GM19467 (cell line): ENCODE measurements at regions not wholly inside any gene's neighbourhood (a gene's known extent, or its start where the extent isn't known, plus 50 kb on each side); places are given as distances from the start of the nearest gene placed in this dataset.
"Not testable (repeated sequence)": the region's sequence is repeated elsewhere in the genome, so short reads cannot be mapped to it uniquely, and the experiment has no call there.

ENCODE experiments used
- ATAC-seq: cut with Tn5 transposase; IDR thresholded peaks from one replicate; pipeline ENCODE4 v1.9.1; 2021; ENCODE audit warnings: mild to moderate bottlenecking, moderate library complexity; ENCODE audit not compliant: unreplicated experiment

DNA sequence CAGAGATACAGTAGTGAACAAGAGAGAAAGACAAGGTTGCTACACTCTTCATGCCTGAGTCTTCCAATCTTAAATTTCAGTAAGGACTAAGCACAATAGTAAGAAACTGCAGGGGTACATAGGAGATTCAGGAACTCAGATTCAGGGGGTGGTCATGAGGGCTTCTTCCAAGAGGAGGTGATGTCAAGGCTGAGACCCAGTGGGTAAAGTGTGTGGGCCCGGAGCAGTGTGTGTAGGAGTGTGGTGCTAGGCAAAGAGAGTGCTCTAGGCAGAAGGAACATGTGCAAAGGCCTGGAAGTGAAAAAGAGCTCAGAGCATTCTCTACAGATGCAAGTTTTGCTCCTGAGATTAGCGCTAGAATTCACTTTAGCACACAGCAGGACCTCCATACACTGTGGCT lies 102.9 kb upstream of the SPATA12 start:
- no peak for ATAC-seq

DNA sequence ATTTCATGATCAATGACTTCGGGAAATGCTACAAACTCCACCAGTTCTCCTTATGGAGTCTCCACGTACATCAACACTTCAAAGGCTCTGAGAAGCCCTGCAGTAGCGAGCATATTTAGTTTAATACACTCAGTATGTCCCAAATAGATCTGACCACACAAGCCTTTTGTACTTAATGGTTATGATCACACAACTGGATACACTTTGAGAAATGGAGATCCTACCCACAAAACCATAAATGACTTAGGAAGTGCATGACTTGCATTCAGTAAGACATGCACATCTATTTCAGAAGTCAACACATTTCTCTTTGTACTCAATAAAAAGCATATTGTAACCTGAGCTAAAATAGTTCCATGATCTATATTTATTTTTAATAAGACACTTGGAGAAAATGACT lies 103.6 kb upstream of the SPATA12 start:
- ATAC-seq, result no peak

DNA sequence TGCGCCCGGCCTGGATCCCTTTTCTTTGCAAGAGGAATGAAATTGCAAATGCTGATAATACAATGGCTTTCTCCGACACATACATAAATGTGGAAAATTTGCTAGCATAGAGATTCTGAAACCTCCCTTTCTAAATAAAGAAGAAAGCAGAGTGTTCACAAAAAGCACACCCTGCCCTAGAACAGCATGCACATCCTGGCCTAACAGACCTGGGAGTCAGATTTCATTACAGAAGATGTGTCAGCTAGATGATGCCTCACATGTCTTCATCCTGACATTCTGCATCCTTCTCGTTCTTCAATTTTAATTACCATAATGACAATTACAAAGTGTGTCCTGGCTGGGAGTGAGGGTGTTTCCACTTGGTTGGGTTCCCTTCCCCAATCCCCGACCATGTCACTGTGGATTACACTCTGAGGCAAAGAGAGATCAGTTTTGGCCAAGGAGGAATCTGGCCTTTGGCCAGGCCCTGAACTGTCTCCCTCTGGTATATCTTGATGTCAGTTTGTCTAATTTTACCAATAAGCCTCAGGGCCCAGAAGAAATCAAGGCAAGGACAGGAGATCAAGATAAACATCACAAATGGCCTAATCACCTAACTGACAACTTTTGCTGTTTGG lies 104.9 kb upstream of the SPATA12 start:
- ATAC-seq, result no peak

DNA sequence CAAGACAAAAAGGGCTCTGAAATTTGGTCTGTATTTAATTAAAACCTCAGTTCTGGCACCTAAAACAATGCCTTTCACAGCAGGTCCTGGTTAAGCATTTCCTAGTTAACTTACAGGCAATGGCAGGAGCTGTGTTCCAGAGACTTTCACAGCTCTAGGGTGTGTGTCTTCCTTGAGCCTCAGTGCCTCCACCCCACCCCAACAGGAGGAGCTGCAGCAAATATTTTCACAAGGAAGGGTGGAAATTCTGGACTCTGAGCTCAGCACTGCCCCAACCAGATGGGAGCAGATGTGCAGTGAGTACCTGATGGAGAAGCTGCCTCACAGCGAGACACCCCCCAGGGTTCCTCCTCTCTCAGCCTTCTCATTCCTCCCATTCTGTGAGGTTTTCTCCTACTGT lies 106.3 kb upstream of the SPATA12 start:
- no peak for ATAC-seq

DNA sequence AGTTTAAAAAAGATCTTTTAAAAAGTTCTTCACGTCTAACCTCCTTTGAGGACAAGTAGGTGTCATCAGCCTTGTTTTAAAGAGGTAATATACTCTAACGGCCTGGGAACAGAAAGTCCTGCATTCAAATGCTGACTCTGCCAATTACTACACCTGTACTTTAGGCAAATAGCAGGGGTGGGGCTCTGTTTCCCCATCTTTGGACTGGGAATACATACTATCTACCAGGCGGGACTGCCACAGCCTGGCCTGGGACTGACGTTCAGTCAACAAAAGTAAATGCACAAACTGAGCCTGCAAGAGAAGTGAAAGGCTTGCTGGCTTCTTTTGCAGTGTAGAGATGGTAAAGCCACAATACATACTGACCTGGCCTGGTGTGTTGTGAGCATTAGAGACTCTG lies 107.6 kb upstream of the SPATA12 start:
- no peak for ATAC-seq

DNA sequence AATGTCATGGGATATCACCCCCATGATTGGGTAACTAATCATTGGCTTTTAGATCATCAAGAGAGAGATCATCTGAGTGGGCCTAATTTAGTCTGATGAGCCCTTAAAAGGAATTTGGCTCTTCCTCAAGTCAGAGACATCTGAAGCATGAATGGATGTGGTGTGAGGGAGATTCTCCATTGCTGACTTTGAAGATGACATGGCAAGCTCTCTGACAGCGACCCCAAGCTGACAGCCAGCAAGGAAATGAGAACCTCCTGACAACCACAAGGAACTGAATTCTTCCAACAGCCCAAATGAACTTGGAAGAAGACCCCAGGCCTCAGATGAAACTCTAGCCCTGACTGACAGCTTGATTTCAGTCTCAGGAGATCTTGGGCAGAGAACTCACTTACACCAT lies 108.4 kb upstream of the SPATA12 start:
- ATAC-seq, result no peak

DNA sequence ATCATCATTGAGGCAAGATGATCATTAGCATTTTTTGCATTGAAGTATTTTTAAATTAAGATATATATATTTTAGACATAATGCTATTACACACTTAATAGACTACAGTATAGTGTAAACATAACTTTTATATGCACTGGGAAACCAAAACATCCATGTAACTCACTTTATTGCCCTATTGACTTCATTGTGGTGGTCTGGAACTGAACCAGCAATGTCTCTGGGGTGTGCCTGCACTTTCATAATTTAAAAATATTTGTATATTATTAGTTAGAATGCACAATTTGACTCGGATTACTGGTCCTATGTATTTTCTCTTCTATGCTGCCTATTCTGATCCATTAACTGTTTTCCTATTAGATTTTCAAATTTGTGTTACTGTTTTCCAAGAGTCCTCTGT lies 109.1 kb upstream of the SPATA12 start:
- no peak for ATAC-seq

DNA sequence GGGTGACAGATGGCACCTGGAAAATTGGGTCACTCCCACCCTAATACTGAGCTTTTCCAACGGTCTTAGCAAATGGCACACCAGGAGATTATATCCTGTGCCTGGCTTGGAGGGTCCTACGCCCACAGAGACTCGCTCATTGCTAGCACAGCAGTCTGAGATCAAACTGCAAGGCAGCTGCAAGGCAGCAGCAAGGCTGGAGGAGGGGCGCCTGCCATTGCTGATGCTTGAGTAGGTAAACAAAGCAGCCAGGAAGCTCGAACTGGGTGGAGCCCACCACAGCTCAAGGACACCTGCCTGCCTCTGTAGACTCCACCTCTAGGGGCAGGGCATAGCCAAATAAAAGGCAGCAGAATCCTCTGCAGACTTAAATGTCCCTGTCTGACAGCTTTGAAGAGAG lies 115.1 kb upstream of the SPATA12 start:
- not testable (repeated sequence) for ATAC-seq

DNA sequence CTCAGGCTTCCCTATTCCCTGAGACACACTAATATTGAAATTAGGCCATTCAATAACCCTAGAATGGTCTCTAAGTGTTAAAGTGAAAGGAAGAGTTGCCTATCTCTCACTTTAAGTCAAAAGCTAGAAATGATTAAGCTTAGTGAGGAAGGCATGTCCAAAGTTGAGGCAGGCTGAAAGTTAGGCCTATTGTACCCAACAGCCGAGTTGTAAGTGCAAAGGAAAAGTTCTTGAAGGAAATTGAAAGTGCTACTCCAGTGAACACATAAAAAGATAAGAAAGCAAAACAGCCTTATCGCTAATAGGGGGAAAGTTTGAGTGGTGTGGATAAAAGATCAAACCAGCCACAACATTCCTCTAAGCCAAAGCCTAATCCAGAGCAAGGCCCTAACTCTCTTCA lies 117.9 kb upstream of the SPATA12 start:
- no peak for ATAC-seq

DNA sequence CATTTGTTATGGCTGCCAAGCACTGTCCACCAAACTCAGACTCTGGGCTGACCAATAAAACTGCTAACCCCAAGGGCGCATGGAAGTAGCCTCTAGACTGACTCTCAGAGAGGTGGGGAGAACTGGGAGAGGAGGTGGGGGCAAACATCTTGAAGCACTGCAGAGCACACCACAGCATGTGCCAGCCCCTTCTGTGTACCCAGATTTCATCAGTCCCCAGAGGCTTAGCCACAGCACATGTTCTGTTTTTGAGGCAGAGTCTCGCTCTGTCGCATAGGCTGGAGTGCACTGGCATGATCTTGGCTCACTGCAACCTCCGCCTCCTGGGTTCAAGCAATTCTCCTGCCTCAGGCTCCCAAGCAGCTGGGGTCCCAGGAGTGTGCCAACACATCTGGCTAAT lies 119.5 kb upstream of the SPATA12 start:
- ATAC-seq, result no peak

DNA sequence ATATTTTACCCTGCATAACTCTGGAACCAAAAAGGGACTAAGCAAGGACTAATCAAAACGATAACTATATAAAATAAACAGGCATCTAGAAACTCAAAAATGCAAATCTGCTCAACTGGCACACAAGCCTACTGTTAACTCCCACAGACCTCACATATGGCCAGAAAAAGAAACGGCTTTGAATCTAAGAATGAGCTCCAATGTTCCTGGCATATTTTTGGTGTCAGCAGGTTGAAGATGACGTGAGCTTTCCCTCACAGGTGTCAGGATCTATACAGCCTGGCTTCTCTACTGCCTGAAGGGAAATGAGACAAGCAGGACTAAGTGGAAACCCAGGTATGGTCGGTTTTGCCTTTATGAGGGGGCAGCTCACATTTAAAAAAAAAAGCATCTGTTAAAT lies 120.1 kb upstream of the SPATA12 start:
- no peak for ATAC-seq

DNA sequence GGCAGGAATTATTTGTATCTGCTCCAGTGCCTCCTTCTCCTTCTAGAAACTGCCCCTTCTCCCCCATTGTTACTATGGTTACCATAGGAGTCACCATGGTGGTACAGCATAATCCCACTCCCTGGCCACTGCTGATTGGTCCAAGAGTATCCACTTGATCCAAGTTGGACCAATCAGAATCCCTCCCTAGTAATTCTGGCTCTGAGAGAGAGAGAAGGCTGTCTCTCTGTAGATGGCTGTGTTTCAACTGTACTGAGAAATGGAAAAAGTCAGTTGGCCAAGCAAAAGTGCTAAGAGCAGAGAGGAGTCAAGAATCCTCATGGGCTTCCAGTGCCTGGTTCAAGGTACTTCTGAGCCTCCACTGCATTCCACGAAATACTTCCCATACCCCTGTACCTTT lies 120.6 kb upstream of the SPATA12 start:
- ATAC-seq, result no peak

DNA sequence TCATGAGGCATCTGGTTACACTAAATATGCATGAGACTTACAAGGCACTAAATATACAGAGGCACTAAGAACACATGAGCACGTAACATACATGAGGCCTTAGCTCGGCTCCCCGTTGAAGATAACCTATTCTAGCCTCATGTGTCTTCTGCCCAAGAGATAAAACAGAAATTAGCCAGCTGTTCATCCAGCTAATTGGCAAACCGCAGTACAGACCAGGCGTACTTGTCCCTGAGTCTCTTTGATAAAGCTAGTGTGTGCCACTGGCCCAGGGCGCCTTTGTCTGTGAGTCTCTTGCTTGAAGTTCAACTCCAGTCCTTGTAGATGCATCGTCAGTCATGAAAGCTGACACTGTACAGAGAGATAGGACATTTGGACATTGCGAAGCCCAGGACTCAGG lies 121.9 kb upstream of the SPATA12 start:
- no peak for ATAC-seq

DNA sequence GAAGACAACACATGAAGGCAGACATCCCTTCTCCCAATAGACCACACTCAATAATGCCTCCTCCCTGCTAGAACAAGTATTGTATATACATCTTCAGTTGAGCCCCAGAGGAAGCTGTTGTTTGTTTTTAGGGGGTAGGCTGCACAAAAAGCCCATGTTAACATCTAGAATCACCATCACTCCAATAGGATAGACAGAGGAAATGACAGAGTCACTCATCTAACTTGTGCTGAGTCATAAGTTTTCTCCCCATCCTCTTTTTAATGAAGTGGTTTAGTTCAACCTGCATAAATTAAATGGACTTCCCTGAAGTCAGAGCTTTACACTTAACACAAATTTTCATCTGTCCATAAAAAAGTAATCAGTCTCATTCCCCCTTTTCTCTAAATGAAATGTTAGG lies 122.9 kb upstream of the SPATA12 start:
- ATAC-seq, result no peak

DNA sequence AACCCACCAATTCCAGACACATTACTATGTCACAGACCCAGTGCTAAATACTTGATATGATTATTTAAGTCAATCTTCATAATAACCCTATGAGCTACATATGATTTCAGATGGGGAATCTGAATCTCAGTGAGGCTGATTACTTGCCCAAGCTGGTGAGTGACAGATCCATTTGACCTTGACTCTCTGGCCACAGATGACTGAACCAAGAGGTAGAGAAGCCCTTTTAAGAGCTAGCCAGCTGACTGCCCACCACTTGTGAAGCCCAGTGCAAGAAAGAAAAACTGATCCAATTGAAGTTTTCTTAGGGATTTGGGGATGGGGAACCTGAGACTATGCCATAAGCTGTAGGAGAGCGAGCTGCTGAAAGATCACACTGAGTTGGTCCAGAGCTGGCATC lies 124.7 kb upstream of the SPATA12 start:
- ATAC-seq, result no peak

DNA sequence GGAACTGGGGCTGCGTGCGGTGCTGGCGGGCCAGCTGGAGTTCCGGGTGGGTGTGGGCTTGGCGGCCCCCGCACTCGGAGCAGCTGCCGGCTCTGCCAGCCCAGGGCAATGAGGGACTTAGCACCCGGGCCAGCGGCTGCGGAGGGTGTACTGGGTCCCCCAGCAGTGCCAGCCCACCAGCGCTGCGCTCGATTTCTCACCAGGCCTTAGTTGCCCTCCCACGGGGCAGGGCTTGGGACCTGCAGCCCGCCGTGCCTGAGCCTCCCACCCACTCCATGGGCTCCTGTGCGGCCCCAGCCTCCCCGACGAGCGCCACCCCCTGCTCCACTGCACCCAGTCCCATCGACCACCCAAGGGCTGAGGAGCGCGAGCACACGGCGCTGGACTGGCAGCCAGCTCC lies 126.0 kb upstream of the SPATA12 start:
- ATAC-seq, result not testable (repeated sequence)

DNA sequence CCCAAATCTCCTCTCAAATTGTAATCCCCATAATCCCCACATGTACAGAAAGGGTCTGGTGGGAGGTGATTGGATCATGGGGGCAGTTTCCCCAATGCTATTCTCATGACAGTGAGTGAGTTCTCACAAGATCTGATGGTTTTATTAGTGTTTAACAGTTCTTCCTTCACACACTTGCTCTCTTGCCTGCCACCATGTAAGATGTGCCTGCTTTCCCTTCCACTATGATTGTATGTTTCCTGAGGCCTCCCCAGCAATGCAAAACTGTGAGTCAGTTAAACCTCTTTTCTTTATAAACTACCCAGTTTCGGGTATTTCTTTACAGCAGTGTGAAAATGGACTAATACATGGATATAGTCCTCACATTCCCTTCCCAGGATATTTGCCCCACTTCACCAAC lies 126.7 kb upstream of the SPATA12 start:
- no peak for ATAC-seq

DNA sequence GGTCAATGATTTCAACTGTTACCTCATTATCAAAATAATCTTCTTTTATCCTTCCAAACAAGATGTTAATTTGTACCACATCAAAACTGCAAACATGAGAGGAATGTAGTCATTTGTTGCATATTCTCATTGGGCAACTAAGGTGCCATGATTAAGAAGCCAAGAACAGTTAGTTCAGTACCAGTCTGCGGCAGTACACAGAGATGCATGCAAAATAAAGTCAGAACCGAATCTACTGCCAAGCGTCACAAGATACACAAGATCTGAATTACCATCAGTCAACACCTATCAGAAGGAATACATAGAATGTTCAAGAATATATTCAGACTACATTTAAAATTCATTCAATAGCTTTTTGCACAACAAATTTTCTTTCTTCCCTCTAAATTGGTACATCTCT lies 127.6 kb upstream of the SPATA12 start:
- no peak for ATAC-seq

DNA sequence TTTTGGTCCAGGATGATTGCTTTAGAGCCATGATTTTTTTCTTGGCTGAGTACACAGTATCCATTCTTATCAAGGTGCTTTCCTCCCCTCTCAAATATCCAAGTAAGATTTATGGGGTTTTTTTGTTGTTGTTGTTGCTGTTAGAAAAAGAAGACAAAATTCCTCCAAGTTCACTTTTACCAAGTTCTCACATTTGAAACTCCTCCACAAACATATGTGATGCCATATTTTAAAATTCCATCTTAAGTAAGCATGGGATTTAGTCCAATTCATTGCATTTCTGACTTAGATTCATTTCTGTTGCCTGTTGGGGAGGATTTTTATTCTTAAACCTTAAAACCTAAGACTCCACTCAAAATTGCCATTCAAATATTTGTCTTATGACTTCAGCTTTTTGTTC lies 128.6 kb upstream of the SPATA12 start:
- ATAC-seq, result no peak

DNA sequence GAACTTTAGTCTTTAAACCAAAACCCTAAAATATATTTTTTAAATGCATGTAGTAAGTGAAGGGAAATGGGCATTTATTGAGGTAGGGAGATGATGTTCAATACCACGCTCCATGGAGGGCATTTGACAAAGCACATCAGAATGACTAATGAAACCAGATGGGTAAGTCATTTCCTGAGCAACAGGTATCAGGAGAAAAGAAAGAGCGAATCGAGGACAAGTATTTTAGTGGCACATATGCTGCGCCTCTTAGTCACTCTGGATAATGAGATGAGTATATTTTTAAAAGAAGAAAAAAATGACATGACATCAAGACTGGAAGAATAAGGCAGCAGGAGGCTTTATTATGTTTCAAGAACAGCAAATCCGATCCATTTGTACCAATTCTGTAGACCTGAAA lies 129.0 kb upstream of the ARHGEF3 start:
- ATAC-seq, result no peak

DNA sequence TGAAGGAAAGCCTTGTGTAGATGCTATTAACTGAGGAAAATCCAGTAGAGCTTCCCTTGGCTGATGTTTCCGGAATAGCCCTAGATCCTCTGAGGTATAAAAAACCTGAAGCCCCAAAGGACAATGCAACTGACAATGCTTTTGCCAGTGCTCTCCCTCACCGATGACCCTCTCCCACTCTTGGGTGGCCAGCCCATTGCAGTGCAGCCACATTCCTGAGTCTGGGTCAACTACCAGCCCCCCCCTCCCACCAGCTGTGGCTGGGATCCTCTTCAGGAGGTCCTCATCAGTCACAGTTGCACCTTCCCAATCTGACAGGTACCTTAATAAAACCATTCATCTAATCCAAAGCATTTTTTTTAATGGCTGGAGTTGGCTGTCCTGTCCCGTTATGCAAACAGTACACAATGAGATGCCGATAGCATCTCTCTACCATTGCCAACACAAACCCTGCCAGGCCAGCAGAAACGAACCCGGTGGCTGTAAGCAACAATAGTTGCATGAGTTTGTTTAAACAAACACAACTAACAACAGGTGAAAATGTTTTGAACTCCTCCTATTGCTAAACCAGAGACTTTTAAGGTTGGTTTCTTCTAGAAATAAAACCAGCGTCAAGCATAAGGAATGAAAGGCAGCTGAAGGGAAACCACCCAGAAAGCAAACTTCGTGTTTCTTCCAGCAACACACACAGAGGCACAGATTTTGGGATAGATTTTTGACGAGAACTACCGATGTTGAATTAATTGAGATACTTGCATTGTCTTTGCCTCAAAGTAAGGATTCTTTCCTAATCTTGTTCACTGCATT lies 128.3 kb upstream of the ARHGEF3 start:
- no peak for ATAC-seq

DNA sequence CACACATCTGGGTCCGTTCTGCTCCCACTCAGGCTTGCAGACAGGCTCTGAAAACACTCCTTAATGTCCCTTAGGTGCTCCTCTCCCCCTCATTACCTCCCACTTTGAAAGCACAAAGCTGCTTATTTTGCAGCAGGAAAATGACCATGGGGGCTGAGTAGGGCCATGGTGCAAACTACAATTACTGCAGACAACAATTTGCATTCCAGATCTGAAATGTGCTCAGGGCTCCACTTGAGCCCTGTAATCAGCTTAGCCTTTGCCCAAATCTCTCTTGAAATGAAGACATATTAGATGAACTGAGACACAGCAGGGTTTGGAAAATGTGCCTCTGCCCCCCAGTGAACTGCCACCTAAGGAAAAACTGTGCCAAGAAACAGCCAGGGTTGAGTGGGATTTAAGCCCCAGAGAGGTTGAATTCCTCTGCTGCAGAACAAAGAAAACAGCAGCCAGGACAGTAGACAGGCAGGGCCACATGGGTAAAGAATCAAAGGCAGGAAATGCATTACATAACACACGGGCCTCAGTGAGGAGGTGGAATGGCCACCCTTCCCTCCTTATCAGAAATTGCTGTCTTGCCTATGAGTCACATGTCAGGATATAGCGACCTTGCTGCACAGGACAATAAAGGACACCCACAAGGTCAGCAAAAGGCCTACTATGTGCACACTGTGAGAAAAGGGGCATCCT lies 126.8 kb upstream of the ARHGEF3 start:
- ATAC-seq, result no peak
